ENCODE measurements at regions not wholly inside any gene's neighbourhood (a gene's known extent, or its start where the extent isn't known, plus 50 kb on each side); places are given as distances from the start of the nearest gene placed in this dataset.
"Not testable (repeated sequence)": the region's sequence is repeated elsewhere in the genome, so short reads cannot be mapped to it uniquely, and the experiment has no call there.

DNA sequence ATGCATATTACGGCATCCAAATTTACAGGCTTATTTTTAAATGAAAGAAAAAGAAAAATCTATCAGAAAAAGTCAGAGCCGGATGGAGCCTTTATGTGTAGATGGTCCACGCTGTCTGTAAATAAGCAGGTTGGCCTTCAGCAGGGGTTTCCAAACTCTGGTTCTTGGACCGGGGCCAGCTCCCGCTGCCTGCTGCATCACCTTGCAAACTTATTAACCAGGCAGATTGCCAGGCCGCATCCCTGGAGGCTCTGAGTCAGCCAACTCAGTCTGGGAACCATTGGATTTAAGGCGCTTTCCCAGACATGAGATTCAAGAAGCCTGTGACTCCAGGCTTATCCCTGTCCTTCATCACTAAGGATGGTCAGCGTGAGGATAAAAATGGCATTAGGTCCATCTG, 212.4 kb downstream of the OPA1 start:
- DNase-seq = no peak

DNA sequence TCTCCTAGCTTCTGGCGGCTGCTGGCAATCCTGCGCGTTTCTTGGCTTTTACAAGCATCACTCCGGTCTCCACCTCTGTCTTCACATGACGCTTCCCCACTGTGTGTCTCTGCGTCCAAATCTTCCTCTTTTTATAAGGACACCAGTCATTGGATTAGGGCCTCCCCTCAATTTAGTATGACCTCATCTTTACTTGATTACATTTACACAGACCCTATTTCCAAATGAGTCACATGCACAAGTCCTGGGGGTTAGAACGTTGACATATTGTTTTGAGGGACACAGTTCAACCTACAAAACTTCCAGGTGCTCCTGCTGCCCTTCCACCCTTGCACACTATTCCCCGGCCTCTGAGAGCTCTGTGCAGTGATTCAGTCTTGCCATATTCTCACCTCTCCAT, 215.3 kb downstream of the OPA1 start:
- no peak for DNase-seq

DNA sequence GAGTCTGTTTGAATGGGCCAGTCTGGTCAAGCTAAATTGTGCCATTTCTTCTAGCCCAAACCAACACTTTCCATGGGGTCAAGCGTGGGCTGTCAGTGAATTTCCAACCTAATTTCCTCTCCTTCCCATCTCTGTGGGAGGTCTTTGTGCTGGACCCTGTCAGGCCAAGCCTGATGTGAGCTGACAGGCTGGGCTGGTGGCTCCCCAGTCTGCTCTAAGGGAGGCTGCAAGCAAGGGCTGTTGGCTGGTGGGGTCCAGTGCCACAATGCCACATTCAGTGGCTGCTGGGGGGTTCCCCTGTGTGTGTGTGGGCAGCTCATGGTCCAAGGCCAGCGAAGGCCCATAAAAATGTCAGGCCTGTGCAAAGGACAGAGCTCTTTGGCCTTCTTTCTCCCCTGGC, 216.1 kb downstream of the OPA1 start:
- no peak for DNase-seq

DNA sequence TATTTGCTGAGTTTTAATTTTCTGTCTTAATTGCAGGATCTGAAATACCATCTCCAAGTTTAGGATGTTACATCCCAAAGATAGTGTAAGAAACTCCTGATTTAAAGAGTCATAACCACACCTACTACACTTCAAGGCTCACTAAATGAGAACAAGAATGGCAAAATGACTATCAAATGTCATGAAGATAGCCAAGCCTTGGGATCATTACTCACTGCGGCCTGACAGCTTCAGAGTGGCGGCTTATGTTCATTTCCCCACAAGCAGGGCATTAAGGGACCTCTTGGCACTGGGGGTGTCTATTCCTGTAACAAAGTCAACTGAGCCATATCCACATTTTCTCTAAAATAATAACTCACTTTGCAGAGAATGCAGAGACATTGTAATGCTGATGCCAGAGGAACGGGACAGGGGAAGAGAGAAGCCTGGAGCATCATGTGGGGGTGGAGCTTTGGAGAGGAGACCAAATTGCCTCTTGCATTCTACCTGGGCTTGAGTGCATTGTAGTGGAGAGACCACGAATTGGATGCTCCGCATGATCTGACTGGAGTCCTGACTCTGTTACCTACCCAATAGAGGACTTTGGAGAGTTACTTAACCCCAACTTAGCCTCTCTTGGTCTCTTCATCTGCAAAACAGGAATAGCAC, 219.2 kb downstream of the OPA1 start:
- no peak for DNase-seq

DNA sequence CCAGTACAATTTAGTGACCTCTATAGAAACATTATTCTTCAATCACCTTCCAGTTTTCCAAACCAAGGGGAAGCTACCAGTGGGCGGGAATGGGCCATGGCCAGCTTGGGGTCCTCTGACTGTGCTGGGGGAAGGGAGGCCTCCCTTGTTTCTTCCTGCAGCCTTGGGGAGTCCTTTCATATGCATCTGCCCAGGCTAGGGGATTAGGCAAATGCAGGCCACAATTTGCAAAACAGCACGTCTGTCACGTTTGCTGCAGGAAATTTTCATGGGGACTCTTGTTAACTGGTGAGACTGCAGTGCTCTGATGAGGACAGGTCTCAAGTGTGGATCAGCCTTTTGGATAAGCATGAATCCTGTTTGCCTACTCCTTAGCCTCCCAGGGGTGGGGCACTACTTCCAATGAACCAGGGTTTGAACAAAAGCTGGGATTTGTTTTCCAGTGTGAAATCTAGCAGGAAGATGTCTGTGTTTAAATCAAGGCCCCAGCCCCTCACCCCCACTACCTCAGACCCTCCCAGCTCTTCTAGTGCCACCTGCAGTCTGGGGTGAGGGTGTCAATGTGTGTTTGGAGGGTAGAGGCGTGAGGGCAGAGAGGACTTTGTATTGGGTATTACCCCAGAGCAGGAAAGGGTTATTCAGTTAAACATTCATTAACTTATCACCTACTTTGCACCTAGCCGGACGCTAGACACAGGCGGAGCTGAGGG, 219.9 kb downstream of the OPA1 start:
- DNase-seq = no peak

DNA sequence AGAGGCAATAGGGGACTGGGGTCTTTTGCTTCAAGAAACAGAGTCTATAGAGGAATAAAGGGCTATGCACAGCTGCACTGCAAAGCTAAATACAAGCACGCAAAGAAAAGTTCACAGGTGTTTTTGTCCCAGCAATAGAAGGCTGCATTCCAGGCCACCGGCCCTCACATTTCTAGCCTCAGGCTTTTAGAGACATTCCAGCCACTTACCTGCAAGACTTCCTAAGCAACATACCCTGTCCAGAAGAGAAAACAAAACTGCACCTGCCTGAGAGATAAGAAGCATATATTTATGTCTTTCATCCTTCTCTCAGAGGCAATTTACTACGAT, 220.5 kb downstream of the OPA1 start:
- DNase-seq = no peak

DNA sequence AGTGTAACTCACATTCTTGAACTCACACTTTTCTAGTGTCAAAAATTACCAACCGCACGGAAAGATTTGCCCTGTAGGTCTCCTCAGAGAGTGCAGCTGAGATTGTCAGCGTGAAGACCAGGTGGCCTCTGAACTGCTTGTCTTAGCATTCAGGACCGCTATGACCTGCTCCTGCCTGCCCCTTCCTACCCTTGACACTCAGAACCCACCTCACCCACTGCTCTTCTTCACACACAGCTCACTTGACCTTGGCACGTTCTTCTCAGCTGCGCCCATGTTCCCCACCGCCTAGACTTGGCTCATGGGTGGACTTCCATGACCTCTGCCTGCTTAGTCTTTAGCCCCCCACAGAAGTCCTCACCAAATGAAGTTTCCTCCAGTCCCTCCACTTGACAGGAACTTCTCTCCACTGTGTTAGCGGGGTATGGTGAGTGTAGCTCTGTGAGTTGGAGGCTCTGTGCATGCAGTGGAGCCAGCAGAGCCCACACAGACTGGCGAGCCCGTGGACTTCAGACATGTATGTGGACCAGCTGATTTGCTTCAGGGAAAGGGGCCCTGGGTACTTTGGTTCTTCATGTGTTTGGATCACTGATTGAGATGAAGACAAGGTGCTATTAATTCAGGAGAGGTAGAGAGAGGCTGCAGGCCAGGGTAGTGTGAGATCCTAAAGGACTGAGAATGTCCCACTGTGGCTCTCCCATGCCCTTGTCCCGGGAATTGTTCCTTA, 221.3 kb downstream of the OPA1 start:
- no peak for DNase-seq

DNA sequence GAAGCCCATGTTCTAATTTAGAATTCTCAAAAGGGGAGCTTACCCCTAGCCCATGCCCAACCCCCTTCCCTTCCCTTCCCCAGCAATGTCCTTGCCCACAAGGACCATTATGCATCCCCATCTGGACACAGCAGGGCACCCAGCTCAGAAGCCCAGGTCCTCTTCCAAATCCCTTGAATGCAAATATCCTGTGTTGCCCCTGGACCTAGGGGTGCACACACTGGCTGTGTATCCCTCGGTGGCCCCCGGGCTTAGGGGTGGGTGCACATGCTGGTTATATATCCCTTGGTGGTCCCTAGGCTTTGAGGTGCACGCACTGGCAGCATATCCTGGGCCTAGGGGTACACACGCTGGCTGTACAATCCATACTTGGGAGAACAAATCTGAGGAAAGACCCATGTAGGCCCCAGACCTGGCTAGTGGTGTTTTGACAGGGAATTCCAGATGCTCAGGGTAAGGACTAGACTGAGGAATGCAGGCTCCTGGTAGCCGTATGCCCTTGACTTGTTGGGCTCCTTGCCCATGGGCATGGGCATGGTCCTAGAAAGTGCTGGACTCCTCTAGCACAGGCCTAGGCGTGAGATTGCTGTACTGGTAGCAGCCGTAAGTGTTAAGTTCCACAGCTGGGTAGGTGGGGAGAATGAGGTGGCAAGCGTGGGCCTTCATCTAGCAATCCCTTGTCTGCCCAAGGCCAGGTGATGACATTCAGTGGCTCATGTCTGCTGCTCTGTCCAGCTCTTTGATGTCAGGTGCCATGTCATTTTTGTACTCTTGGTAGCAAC, 222.4 kb downstream of the OPA1 start:
- DNase-seq = no peak

DNA sequence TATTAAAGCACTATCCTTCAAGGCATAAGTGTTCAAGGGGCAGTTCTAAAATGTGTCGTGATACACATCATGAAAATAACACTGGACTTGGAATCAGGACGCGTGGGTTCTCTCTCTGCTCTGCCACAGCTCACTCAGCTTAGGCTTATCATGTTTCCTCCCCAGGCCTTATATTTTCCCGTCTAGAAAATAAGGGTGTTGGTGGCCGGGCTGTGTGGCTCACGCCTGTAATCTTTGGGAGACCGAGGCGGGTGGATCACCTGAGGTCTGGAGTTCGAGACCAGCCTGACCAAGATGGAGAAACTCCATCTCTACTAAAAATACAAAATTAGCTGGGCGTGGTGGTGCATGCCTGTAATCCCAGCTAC, 223.0 kb downstream of the OPA1 start:
- DNase-seq = no peak

DNA sequence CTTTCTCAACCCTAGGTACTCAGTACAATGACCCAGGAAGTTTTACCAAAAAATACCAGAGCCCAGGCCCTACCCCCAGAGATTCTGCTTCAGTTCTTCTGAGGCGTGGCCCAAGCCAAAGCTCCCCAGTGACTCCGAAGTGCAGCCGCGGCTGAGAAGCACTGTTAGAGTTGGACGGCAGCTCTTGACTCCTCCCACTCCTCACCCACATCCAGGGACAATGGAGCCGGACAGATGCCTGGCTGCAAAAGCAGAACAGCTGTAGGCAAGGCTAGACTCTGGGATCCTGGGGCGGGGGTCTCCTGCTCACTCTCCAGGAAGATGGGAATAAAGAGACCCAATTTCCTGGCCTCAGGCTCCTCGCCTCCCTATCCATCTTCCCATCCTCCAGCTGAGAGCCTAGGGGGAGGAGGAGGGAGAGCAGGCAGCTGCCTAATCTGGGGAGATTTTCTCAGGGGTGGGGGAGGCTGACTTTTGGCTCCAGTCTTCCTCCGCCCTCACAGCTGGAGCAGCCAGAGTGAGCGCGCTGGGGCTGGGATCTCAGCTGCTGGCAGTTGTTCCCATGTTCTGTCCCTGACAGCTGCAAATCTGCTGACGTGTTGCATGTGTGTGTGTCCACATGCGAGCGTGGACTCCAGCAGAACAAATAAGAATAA, 223.8 kb downstream of the OPA1 start:
- DNase-seq = no peak

DNA sequence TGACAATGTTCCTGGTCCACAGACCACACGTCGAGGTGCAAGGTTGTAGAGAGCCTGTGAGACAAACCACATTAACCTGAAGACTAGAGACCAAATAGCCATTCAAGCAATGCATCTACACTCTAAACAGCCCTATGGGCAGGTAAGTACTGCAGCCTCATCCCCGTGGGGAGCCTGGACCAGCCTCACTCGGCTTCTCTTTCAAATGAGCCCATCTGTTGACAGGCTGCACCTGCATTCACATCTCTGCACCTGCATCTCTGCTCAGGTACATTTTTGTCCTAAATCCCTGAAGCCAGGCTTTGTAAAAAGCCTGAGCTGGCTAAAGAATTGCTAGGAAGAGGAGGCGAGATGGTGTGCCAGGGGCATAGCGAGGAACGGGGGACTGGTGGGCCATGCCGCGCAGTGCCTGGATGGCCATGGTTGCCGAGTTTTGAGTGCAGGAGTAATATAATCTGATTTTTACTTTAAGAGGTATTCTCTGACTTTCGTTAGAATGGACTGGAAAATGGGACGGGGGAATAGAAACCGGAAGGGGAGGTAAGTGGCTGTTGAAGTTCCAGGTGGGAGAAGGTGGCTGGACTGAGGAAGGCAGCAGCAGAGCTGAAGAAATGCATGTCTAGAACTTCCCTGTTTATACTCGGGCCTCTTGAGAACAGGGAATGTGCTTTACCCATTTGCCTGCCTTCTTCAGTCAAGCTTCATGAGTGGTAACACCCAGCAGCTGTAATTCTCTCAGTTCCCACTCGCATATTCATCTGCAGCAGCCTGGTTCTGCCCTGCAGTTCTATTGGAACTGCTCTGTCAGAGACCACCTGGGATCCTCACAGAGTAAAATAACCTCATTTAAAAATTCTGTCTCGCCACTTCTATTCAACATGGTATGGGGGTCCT, 226.4 kb downstream of the OPA1 start:
- DNase-seq = no peak

DNA sequence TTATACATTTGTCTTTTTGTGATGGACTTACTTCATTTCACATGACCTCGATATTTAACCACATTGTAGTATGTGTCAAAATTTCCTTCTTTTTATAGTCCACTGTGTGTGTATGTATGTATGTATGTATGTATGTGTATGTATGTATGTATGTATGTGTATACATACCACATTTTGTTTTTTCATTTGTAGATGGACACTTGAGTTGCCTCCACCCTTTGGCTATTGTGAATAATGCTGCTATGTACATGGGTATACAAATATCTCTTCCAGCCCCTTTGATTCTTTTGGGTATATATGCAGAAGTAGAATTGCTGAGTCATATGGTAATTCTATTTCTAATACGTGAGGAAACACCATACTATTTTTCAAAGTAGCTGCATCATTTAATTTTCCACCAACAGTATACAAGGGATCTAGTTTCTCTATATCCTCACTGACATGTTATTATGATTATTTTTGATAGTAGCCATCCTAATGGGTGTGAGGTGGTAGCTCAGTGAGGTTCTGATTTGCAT, 228.2 kb downstream of the OPA1 start:
- no peak for DNase-seq

DNA sequence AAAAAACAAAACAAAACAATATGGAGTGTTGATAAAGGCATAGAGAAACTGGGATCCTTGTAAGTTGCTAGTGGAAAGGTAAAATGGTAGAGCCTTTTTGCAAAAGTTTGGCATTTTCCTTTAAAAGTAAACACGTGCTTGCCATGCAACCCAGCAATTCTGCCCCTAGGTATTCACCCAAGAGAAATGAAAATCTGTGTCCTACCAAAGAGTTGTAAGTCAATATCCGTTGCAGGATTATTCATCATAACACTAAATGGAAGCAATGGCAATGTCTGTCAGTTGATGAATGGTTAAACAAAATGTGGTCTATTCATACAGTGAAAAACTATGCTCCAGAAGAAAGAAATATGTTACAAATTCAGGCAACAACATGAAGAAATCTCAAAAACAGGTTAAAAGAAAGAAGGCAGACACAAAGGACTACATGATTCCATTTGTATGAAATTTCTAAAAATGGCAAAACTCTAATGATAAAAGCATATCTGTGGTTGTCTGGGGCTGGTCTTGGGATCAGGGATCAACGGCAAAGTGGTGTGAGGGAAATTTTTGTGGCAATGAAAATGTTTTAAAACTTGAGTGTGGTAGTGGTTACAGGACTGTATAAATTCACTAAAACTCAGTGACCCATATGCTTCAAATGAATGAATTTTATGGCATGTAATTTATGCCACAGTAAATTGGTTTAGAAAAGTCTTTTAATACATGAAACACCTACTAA, 229.6 kb downstream of the OPA1 start:
- DNase-seq = no peak

DNA sequence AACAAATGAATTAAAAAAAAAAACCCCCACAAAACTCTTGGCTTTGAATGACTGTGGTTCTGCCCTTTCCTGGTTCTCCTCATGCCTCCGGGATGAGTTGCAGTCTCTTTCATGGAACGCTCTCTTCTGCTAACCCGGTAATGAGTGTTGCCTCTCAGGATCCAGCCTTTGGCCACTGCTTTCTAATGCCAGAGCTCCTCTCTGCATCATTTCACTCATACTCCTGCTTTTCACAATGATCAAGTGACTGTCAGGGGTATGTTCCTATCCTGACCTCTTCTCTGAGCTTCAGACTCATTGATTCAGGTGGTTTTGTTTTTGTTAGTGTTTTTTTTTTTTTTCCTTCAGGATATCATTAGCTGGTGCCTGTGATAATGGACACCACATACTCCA, 230.2 kb downstream of the OPA1 start:
- not testable (repeated sequence) for DNase-seq

DNA sequence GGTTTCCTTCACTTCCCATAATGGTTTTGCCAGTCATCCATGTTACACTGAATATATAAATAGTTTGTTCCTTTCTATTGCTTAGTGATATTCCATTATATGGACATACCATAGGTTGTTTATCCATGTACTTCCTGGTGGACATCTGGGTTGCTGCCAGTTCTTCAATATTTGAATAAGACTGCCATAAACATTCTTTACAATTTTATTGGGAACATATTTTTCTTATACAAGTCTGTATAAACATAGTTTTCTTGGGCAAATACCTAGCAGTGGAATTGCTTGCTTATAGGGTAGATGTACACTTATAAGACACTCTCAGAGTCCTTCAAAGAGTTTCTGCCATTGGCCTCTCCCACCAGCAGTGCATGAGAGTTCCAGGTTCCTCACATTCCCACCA, 231.4 kb downstream of the OPA1 start:
- DNase-seq = no peak

DNA sequence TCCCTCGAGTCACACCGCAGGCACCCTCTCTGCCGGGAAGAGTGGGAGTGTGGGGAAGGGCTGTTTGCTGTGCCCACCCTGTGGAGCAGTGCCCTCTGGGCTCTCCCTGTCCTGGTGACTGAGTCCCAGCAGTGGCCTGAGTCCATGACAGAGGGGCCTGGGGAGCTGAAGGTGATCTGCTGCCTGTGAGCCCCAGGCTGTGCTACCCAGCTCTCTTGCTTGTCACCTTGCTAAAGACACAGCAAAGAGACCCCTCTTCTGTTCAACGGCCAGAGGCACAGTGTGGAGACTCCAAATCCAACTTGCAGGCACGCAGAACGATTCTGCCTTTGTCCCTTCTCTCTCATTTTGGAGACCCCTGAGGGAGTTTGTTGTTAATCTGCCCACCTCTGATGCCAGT, 232.6 kb downstream of the OPA1 start:
- DNase-seq = no peak

DNA sequence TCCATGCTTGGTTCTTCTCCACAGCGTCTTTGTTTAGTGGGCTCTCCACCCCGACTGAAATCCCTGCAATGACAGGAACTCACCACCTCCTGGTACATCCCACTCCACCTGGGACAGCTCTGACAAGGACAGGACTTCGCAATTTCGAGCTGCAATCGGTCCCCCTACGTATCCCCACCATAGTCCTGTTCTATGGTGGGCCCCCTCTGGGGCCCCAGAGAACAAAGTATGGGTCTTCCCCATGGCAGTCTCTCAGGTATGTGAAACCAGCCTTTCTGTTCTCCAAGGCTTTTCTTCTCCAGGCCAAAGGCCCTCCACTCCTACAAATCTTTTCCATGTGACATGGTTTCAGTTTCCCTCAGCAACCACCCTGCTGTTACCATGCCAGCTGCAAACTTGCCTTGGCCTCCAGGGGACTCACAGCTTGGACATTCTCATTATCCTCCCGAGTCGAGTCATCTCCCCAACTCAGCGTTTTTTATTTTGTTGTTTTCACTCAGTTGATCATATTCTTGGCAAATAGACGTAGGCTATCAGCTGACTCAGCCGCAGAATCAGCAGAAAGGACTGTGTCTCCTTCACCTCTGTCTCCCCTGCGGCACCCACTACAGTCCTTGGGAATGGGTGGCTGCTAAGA, 233.3 kb downstream of the OPA1 start:
- DNase-seq = no peak

DNA sequence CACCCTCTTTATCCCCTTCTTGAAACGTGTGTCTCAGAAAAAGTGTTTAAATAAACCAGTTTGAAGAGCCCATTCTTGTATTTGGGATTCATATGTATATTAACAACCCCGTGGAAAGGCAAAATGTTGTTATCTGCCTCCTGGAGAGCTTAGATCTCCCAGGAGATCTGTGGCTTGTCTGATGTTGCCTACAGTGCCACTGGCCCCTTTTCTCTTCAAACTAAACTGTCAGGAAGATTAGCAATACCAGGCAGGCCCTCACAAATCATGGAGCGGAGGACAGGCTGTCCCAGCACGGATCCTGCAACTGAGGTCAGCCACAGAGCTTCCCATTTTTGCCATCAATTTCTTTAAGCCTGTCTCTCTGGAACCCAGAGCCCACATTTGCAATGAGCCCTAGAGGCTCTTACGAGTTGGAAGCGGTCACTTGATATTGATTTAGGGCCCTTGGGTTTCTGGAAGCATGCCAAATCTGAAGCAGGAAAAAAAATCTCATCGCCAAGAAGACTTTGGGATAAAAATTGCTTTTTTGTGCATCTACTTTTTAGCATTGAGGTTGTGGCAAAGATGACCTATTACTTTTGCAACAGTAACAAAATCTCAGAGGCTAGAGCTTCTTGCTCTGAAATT, 234.1 kb downstream of the OPA1 start:
- no peak for DNase-seq

DNA sequence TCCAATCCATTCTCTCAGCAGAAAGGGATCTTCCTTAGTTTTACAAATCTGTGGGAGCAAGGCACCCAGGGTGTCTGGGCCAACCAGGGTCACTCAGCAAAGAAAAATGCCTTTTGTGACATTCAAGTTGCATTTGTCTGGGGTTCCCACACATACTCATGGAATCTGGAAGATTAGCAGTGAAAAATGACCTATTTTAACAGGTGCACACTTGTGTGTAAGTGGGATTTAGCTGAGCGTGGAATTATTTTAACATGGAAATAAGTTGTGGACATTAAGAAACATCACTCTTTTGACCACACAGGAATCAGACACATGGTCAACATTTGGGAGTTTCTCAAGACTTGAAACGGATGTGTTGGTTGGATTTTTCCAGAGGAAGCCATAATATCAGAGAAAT, 234.9 kb downstream of the OPA1 start:
- no peak for DNase-seq

DNA sequence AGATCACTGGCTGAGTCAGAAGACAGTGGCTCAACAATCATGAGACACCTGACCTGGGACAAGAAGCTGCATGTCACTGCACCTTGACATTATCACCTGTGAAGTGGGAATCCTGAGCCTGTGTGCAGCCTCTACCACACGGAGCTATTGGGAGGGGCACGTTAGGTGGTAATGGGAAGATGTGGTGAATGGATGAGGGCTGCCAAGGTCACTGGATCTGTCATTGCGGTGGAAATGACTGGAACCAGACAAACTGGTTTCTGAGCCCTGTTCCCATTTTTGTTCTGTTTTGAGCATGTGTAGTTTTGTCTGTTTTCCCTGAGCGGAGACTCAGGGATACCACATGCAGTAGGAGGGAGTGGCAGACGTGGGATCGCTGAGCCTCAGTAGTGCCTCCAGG, 235.5 kb downstream of the OPA1 start:
- DNase-seq = no peak

Data from effector CD8-positive, alpha-beta T cell (primary cell).